ENCODE measurements at regions not wholly inside any gene's neighbourhood (a gene's known extent, or its start where the extent isn't known, plus 50 kb on each side); places are given as distances from the start of the nearest gene placed in this dataset.

DNA sequence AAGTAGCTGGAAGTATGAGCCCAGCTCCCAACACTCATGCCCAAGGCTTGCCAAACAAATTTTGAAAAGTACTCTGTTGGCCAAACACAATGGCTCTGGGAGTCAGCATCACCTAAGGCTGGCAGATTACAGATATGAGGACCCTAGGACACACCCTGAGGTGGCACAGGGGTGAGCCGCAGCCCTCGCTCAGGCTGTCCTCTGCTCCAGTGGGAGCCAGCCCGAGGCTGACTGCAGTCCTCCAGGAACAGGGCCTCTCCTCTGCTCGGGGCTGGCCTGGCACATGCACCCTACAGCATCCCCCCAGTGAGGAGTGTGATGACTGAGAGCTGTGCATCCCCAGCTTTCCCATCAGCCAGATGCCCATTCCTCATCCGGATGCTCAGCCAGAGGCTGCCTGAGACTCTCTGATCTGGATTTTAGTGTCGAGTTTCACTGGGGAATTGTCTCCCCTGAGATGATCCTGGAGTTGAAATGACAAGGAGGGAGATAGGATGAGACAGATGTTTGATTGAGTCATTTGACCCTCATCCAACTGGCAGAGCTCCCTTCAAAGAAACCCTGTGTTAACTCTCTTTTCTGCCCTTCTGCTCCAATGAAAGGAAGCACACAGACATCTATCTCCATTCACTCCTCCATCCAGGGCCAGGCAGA is 269.3 kb upstream of the NCKAP5 start:
- Histone ChIP-seq H3K9ac (ENCODE audit: insufficient read length, low read depth) (no peak overlapping the region), H3K36me3 (ENCODE audit: insufficient read depth, insufficient read length, low read length) (no peaks in the 10 kb centered on the region), H3K27me3 (ENCODE audit: insufficient read depth, insufficient read length) (no peaks in the 10 kb centered on the region), H3K4me3 (ENCODE audit: insufficient read length, low read depth) (no peak overlapping the region), H3K4me1 (ENCODE audit: insufficient read depth, insufficient read length) (no peaks in the 10 kb centered on the region), H3K9me3 (ENCODE audit: insufficient read depth, low read length) (0 out of 2 replicates have a peak, but pooled peaks cover 8% of the 10 kb centered on the region)
- TF ChIP-seq ZNF274 (IDR thresholded peaks at IDR 0.05; ENCODE audit: low read depth, low read length) (no peak), YY1 (IDR thresholded peaks at IDR 0.05; ENCODE audit: insufficient read depth, insufficient read length) (no peak), SUZ12 (IDR thresholded peaks at IDR 0.05; ENCODE audit: extremely low read depth, insufficient read depth, insufficient read length) (no peak)
- DNase-seq (ENCODE audit: low read depth, low spot score), result no peak

DNA sequence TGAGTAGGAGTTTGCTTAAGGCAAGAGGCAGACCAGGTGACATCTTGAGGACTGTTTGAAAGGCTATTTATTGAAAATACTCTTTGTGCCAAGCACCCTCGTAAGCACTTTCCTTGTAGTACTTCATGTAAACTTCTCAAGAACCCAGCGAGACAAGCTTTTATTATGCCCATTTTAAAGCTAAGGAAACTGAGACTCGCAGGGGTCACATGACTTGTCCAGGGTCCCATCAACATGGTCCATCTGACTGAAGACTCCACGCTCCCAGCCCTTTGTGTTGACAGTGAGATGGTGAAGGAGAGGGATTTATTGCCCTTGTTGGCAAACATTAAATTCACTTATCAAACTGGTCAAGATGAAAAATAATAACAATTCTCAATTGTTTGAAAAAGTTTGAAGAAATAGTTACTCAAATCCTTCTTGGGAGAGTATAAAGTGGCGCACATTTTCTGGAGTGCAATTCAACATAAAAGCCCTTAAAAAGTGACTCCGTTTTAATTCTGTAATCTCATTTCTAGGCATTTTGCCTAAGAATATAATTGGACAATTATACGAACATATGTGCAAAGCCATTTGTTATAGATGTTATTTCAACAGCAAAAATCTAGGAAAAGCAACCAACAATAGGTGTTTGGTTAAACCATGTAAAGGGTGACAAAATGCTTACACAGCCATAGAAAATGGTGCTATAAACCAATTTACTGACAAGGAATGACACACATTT is 270.5 kb upstream of the NCKAP5 start:
- Histone ChIP-seq H3K9ac (ENCODE audit: insufficient read length, low read depth) (no peak overlapping the region), H3K27me3 (ENCODE audit: insufficient read depth, insufficient read length) (no peaks in the 10 kb centered on the region), H3K9me3 (ENCODE audit: insufficient read depth, low read length) (0 out of 2 replicates have a peak, but pooled peaks cover 8% of the 10 kb centered on the region), H3K4me1 (ENCODE audit: insufficient read depth, insufficient read length) (no peaks in the 10 kb centered on the region), H3K36me3 (ENCODE audit: insufficient read depth, insufficient read length, low read length) (no peaks in the 10 kb centered on the region), H3K4me3 (ENCODE audit: insufficient read length, low read depth) (no peak overlapping the region)
- no peak for DNase-seq (ENCODE audit: low read depth, low spot score)
- TF ChIP-seq SUZ12 (IDR thresholded peaks at IDR 0.05; ENCODE audit: extremely low read depth, insufficient read depth, insufficient read length), result no peak

DNA sequence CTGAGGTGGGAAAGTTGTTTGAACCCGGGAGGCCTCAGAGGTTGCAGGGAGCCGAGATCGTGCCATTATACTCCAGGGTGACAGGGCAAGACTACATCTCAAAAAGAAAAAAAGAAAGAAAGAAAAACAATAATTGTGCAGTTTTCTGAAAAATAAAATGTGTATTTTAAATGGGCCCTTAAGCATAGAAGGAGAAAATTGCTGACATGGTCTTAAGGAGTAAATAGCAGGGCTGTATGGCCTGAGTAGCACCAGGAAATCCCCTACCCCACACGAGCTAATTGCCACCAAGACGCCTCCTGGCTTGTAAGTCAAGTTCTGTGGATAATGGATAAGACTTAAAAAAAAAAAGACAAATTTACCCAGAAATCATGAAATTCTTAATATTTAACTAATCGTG is 271.4 kb upstream of the NCKAP5 start:
- H3K9ac ChIP-seq (ENCODE audit: insufficient read length, low read depth), result no peak overlapping the region
- no peaks in the 10 kb centered on the region for H3K4me1 ChIP-seq (ENCODE audit: insufficient read depth, insufficient read length)
- TF ChIP-seq ZNF274 (IDR thresholded peaks at IDR 0.05; ENCODE audit: low read depth, low read length) (no peak), YY1 (IDR thresholded peaks at IDR 0.05; ENCODE audit: insufficient read depth, insufficient read length) (no peak), SUZ12 (IDR thresholded peaks at IDR 0.05; ENCODE audit: extremely low read depth, insufficient read depth, insufficient read length) (no peak)

DNA sequence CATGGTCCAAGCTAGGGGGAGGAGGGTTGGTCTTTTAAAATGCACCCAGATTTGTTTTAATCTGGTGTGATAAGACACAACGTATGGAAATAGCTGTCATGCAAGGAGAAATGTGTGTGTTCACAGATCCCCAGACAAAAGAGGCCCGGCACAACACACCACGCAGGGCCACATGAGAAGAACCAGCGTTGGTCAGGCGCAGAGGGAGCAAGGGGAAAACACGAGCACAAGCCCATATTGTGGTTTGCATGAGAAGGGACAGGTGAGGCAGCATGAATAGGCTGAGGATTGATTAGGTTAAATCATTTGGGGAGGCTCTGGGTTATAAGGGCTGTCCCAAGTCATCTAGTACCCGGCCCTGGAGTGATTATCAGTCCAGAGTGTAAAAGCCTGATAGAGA is 272.5 kb upstream of the NCKAP5 start:
- no peaks in the 10 kb centered on the region for H3K27me3 ChIP-seq (ENCODE audit: insufficient read depth, insufficient read length)
- H3K4me1 ChIP-seq (ENCODE audit: insufficient read depth, insufficient read length), result no peaks in the 10 kb centered on the region
- no peaks in the 10 kb centered on the region for H3K9me3 ChIP-seq (ENCODE audit: insufficient read depth, low read length)
- no peak overlapping the region for H3K9ac ChIP-seq (ENCODE audit: insufficient read length, low read depth)
- TF ChIP-seq YY1 (IDR thresholded peaks at IDR 0.05; ENCODE audit: insufficient read depth, insufficient read length), result no peak
- DNase-seq (ENCODE audit: low read depth, low spot score), result no peak
- no peak overlapping the region for H3K4me3 ChIP-seq (ENCODE audit: insufficient read length, low read depth)
- H3K36me3 ChIP-seq (ENCODE audit: insufficient read depth, insufficient read length, low read length), result no peaks in the 10 kb centered on the region

More for the DNA sequence above, 271.4 kb upstream of the NCKAP5 start:
- Histone ChIP-seq H3K36me3 (ENCODE audit: insufficient read depth, insufficient read length, low read length) (no peaks in the 10 kb centered on the region), H3K27me3 (ENCODE audit: insufficient read depth, insufficient read length) (no peaks in the 10 kb centered on the region), H3K9me3 (ENCODE audit: insufficient read depth, low read length) (0 out of 2 replicates have a peak, but pooled peaks cover 8% of the 10 kb centered on the region), H3K4me3 (ENCODE audit: insufficient read length, low read depth) (no peak overlapping the region)
- DNase-seq (ENCODE audit: low read depth, low spot score), result no peak

DNA sequence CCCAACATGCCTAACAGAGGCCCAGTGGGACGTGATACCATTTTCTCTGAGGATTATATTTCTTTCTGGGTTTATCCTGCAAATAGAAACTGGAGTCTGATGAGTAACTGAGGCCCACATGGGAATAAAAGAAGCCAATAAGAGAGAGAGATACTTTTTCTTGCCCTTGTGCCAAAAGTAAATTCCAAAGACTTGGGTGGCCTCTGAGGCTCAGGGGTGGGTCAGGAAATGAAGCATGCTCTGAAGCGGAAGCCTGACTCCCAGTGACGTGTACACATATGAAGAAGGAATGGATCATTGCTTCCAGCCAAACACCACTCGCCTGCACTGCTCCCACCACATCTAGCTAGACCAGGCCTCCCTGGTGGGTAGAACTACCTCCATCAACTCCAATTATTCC is 273.6 kb upstream of the NCKAP5 start:
- TF ChIP-seq SUZ12 (IDR thresholded peaks at IDR 0.05; ENCODE audit: extremely low read depth, insufficient read depth, insufficient read length), result no peak
- DNase-seq (ENCODE audit: low read depth, low spot score), result no peak

DNA sequence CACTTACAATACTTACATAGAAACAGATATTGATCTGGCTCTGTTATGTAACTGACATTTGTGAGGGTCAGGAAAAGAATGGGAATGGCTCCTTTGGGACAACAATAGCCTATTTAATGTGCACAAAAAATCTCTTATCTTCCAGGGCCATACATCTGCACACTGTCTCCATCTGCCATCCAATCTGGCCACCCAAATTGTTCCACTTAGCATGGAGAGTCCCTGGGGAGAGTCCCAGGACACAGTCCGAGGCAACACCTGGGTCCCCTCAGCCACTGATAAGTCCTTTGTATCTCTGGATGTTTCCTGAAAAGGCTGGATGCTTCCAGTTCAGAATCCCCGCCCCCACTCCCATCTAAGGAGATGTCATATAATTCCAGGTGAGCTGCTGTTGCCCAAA is 274.2 kb upstream of the NCKAP5 start:
- DNase-seq (ENCODE audit: low read depth, low spot score), result no peak
- Histone ChIP-seq H3K27me3 (ENCODE audit: insufficient read depth, insufficient read length) (no peaks in the 10 kb centered on the region), H3K9ac (ENCODE audit: insufficient read length, low read depth) (no peak overlapping the region), H3K4me1 (ENCODE audit: insufficient read depth, insufficient read length) (no peaks in the 10 kb centered on the region), H3K36me3 (ENCODE audit: insufficient read depth, insufficient read length, low read length) (no peaks in the 10 kb centered on the region), H3K4me3 (ENCODE audit: insufficient read length, low read depth) (no peak overlapping the region), H3K9me3 (ENCODE audit: insufficient read depth, low read length) (no peaks in the 10 kb centered on the region)
- TF ChIP-seq SUZ12 (IDR thresholded peaks at IDR 0.05; ENCODE audit: extremely low read depth, insufficient read depth, insufficient read length) (no peak), YY1 (IDR thresholded peaks at IDR 0.05; ENCODE audit: insufficient read depth, insufficient read length) (no peak), ZNF274 (IDR thresholded peaks at IDR 0.05; ENCODE audit: low read depth, low read length) (no peak)

More for the DNA sequence above, 273.6 kb upstream of the NCKAP5 start:
- Histone ChIP-seq H3K9me3 (ENCODE audit: insufficient read depth, low read length) (no peaks in the 10 kb centered on the region), H3K4me3 (ENCODE audit: insufficient read length, low read depth) (no peak overlapping the region), H3K9ac (ENCODE audit: insufficient read length, low read depth) (no peak overlapping the region), H3K36me3 (ENCODE audit: insufficient read depth, insufficient read length, low read length) (no peaks in the 10 kb centered on the region), H3K27me3 (ENCODE audit: insufficient read depth, insufficient read length) (no peaks in the 10 kb centered on the region), H3K4me1 (ENCODE audit: insufficient read depth, insufficient read length) (no peaks in the 10 kb centered on the region)

DNA sequence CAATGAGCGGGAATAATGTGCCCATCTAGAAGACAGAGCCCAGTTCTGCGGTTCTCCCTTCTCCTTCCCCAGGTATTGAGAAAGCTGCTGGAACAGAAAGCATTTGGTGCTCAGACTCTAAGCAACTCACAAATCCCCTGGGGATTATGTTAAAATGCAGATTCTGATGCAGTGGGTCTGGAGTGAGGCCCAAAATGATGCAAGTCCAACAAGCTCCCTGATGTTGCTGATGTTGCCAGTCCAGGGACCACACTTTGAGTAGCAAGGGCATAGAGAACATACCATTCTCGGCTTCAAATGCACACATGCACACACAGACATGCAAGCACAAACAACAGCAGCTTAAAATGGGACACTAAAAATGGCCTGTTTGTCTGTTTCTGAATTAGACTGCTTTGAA is 274.8 kb upstream of the NCKAP5 start:
- Histone ChIP-seq H3K4me1 (ENCODE audit: insufficient read depth, insufficient read length) (no peaks in the 10 kb centered on the region), H3K9ac (ENCODE audit: insufficient read length, low read depth) (no peak overlapping the region)
- no peak for DNase-seq (ENCODE audit: low read depth, low spot score)

More for the DNA sequence above, 274.8 kb upstream of the NCKAP5 start:
- Histone ChIP-seq H3K27me3 (ENCODE audit: insufficient read depth, insufficient read length) (no peaks in the 10 kb centered on the region), H3K36me3 (ENCODE audit: insufficient read depth, insufficient read length, low read length) (no peaks in the 10 kb centered on the region), H3K9me3 (ENCODE audit: insufficient read depth, low read length) (no peaks in the 10 kb centered on the region), H3K4me3 (ENCODE audit: insufficient read length, low read depth) (no peak overlapping the region)
- TF ChIP-seq YY1 (IDR thresholded peaks at IDR 0.05; ENCODE audit: insufficient read depth, insufficient read length), result no peak
